Stimulated activated CD8-positive, alpha-beta memory T cell treated with anti-CD3 and anti-CD28 coated beads, Interleukin-4, amount 100 ng/mL, for 1 hour (primary cell): ENCODE measurements at regions not wholly inside any gene's neighbourhood (a gene's known extent, or its start where the extent isn't known, plus 50 kb on each side); places are given as distances from the start of the nearest gene placed in this dataset.
A peak's percentile ranks its signal among the peaks of the same experiment; 100 is the strongest.
"Not testable (repeated sequence)": the region's sequence is repeated elsewhere in the genome, so short reads cannot be mapped to it uniquely, and the experiment has no call there.

Source experiments
- DNase-seq, 2 donors: peaks; one replicate each; pipeline ENCODE4 v3.0.0-alpha.2; 2020; ENCODE audit warnings: low read depth in 2 of 2, low spot score in 1 of 2

DNA sequence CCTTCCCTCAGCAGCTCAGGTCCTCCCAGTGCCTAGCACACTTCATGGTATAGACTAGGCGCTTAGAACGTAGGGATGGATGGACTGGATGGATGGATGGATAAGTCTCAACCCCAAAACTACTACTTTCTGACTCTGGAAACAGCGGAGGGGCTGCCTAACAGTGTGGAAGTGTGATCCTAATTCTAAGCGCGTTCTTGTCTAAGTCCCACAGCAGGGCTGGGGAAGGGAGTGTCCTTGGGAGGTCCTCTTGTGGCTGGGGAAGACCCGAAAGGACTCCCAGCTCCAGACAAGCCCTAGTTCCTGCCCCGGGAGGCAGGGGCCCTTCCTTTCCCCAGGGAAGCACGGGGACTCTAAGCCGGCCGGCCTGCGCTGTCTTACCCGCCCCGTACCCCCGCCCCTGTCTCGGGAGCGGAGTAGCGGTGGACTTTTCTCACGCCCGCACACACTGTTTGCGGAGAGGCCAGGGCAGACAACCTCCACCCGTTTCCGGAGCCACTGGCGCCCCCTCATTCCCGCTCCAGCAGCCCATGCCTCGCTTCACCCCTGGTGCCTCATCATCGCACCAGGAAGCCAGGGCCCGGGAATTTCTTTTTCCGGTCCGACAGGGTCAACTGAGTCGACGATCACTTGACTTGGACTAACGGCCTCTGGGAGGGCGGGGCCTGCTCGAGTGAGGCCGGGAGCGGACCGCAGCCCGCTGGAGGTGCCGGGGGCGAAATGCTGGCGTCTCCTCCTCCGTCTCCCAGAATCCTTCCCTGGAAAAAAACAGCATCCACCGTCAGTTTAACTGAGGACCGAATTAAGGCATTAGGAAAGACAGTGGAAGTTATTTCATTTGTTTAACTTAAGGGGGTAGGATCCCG is 133.3 kb downstream of the TBC1D2B start:
- DNase-seq: peak in 1 of 2 donors; percentile 9

DNA sequence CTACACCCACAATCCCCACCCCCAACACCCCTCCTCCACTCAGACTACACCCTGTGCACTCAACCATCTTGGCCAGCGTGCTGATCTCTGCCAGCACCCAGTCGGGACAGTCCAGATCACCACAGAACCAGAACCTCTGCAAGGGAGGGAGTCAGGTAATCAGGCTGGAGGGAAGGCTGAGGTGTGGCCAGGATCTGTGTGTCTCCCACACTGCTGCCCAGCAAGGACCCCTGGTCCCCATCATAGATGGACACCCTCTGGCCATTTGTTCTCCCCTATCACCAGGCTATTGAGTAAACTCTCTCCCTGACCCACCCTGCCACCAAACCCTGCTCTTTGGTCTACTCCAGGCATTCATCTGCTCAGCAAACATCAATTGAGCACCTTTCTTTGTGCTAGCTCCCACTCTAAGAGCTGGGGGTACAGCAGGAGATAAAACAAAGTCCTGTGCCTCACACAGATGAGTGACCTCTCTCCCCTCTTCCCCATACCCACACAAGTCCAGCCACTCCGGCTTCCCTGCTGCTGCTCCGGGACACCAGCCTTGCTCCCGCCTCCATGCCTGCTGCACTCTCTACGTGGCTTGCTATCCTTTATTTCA is 134.8 kb downstream of the TBC1D2B start:
- DNase-seq: no peak

GRCh38 chr15:77941090-77941827 is 136.3 kb downstream of the TBC1D2B start:
- not testable (repeated sequence) for DNase-seq

GRCh38 chr15:77940381-77940947 is 137.0 kb downstream of the TBC1D2B start:
- no peak for DNase-seq

DNA sequence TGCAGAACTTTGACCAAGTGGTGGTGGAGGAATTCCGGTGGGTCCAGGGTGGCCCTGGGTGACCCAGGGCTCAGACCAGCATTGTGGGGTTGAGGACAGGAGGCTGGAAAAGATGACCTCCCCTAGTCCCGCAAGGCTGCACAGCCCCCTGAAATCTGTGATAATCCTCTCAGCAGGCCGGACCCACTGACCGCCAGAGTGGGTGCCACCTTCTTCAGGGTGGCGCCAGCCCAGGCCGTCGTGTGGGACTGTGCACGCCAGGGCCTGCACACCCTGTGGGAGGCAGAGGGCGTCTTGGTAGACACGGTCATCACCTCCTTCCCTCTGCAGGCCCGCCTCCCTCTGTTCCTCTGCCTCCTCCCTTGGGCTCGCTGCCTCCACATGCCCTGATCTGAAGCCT is 137.7 kb downstream of the TBC1D2B start:
- no peak for DNase-seq

DNA sequence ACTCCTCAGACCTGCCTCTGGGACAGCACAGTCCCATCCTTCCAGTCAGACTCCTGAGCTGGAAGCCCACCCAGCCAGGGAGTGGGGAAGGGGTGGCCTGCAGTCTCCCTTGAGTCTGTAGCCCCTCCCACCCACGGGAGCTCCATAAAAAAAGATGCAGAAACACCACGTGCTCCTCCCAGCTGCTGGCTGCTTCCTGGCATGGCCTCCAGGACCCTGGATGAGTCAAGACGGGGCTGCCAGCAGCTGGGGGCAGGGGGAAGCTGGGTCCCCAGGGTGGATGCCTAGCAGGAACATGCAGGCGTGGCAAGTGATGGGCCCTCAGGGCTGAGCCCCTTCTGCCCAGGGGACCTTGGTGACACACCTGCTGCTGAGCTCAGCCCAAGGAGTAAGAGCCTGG is 138.5 kb downstream of the TBC1D2B start:
- DNase-seq: not testable (repeated sequence)

GRCh38 chr15:77938546-77938945 is 139.0 kb downstream of the TBC1D2B start:
- DNase-seq: not testable (repeated sequence)

DNA sequence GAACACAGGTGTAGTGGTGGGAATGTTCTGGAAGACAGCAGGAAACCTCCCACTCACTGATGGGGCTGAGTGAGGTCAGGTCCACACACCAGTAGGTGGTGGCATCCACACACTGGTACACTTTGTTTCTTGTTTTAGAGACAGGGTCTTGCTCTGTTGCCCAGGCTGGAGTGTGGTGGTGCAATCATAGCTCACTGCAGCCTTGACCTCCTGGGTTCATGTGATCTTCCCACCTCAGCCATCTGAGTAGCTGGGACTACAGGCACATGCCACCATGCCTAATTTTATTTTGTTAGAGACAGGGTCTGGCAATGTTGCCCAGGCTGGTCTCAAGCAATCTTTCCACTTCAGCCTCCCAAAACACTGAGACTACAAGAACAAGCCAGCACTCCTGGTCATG is 140.9 kb downstream of the TBC1D2B start:
- DNase-seq: not testable (repeated sequence)

DNA sequence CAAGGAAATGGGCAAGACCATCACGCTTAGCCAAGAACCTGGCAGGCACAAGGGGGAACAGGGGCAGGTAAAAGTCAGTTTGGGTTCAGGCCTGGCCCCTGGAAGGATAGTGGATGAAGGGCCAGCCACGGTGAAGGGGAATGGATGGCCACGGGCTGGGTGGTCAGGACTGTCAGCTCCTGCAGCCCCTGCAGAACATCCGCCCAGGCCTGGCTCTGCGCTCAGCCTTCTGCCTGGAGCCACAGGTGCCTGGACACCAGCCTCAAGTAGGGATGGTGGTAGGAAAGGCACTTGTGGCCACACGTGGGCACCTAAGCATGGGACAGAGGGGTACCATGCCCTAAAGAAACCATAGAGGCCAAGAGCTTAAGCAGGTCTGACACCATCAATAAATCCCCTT is 143.0 kb downstream of the TBC1D2B start:
- DNase-seq: not testable (repeated sequence)

DNA sequence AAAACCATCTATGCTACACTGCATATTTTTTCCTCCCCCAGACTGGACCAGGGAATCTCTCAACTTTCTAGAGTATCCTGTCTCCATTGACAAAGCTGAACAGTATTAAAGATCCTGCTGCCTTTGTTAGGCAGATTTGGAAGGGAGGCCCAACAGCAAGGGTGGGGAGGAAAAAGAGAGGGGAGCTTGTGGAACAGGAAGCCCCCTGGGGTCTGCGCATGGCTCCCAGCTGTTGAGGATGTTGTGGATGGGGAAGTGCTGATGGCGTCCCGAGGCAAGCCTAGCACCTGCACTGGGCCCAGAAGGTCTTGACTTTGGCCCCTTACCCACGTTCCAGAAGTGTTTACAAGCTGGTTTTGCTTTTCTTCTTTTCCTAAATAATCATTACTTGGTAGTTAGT is 146.6 kb downstream of the TBC1D2B start:
- DNase-seq: not testable (repeated sequence)

- DNase-seq: not testable (repeated sequence)
These were observed 147.0 kb downstream of the TBC1D2B start for GRCh38 chr15:77930490-77930889.

GRCh38 chr15:77926789-77927188 is 150.7 kb downstream of the TBC1D2B start:
- not testable (repeated sequence) for DNase-seq

DNA sequence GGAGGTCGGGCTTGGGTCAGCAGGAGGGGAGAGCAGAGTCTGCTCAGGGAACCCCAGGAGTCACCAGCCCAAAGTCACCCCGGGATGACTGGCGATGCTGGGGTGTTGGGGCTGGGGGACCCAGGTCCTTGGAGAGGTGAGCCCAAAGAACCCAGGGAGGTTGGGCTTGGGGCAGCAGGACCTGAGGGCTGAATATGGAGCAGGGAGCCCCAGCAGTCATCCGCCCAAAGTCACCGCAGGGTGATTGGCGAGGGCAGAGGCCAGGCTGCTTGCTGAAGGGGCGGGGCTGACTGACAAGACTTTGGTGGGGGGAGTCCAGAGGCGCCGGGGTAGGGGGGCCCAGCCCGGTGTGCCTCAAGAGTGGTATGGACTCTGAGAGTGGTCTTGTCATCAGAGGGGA is 151.2 kb downstream of the TBC1D2B start:
- not testable (repeated sequence) for DNase-seq

DNA sequence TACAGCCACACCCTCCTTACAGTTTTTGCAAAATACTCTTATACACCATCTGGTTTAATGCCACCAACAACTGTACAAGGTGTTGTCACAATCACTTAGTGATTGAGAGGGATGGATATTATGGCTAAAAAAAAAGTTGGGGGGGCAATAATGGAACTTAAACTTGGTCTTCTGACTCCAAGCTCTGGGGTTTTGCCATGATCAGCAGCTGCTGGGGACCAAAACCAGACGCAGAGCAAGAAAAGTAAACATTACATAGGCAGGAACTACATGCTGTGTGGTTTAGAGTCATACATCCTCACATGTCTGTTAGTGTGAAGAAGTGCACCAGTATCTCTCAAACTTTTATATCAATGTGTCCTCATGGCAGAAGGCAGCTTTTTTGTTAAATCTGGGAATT is 152.4 kb downstream of the TBC1D2B start:
- DNase-seq: not testable (repeated sequence)

DNA sequence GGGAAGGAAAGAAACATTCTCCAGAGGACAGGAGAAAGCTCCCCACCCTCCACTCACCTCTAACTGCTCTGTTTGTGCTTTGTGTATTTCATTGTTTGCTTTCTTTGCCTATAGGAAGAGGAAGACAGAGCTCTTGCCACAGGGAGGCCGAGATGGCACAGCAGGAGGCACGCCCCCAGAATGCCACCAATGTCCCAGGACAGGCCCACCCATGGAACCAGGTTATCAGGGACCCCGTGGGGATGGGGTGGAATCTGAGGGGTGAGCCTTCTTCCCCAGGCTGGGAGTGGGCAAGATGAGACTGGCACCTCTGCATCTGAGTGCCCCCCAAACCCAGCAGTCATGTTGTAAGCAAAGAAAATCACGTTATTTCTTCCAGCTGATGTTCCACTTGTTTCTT is 155.8 kb downstream of the TBC1D2B start:
- DNase-seq: no peak

DNA sequence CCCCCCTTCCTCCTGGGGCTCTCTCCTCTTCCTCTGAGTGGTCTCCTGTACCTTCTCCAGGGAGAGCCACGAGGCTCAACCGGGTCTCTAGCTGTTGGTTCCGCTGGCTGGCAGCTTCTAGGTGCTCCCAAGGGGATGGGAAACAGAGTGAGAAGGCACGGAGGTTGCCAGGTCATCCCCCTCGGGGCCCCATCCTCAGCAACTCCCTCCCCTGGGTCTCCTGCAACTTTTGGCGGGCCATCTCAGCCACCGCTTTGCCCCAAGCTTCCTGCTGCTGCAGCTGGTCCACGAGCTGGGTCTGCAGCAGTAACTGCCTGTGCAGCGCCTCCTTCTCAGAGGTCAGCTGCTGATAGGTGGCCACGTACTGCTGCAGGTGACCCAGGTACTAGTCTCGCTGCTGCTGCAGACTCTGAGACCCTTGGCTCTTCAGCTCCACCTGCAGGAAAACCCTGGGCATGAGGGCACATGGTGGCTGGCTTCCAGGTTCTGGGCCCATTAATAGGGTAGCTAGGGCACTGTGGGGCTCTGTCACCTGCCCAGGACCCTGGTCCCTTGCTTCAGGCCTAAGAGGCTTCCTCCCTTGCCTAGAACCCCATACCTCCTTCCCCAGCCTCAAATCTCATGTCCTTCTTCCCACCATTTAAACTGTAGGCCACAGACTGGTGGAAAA is 160.4 kb downstream of the TBC1D2B start:
- DNase-seq: not testable (repeated sequence)

DNA sequence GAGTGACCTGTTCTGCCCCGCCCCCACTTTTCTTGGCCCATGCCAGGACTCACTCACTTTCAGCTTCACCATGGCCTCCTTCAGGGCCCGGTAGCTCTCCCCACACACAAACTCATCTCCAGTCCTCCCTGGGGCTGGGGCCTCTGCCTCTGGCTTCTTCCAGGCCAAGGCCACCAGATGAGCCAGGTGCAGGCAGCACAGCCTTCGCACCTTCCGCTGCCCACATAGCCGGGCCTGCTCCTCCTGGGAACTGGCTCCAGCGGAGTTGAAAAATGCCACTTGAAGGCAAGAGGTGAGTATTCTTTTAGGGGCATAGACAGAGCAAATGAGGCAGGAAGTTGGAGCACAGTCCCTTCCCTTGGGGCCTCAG is 161.6 kb downstream of the TBC1D2B start:
- DNase-seq: not testable (repeated sequence)

DNA sequence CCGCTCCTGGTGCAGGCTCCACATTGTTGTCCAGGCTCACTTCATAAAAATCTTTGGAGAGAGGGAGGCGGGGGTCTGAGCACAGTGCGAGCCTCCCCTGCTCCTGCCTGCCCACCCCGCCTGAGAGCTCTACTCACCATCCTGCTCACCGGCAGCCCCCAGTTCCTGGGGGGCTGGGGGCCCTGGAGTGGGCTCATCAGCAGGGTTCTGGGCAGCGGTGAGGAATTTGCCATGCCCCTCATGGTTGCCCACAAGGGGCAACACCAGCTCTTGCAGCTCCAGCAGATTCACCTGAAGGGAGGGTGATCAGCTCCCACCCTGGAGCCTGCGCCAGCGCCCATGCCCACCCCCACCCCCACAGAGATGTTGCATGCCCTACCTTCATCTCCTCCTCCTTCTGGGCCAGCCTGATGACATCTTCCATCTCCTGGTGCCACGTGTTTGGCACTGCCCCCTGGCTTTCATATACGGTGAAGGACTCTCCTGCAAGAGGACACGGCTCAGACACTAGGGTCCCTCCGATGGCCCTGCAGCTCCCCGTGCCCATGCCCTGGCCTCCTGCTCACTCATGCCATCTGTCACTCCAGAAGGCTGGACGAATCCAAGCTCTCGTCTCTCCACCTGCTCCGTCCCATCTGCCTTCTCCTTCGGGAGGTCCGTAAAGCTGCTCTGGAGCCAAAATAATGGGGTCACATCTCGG is 162.1 kb downstream of the TBC1D2B start:
- no peak for DNase-seq

GRCh38 chr15:77914531-77914930 is 163.0 kb downstream of the TBC1D2B start:
- not testable (repeated sequence) for DNase-seq
